ENCODE measurements at regions not wholly inside any gene's neighbourhood (a gene's known extent, or its start where the extent isn't known, plus 50 kb on each side); places are given as distances from the start of the nearest gene placed in this dataset.

GRCh38 chr16:9525037-9525436 lies 433.6 kb downstream of the HAPSTR1 start:
- no peak for ATAC-seq
- no peak for TF ChIP-seq ZNF70 (CRISPR knock-in tag; IDR thresholded peaks at IDR 0.05)
- no peak for TF ChIP-seq CSDC2 (CRISPR knock-in tag; IDR thresholded peaks at IDR 0.05)
- no peak for TF ChIP-seq GLIS3 (CRISPR knock-in tag; IDR thresholded peaks at IDR 0.05)
- TF ChIP-seq ESRRG (CRISPR knock-in tag; IDR thresholded peaks at IDR 0.05): no peak
- no peak for TF ChIP-seq ZFP30 (CRISPR knock-in tag; IDR thresholded peaks at IDR 0.05)
- TF ChIP-seq ZC3H10 (CRISPR knock-in tag; IDR thresholded peaks at IDR 0.05): no peak
- no peak for TF ChIP-seq ARNTL (CRISPR knock-in tag; IDR thresholded peaks at IDR 0.05; ENCODE audit: borderline replicate concordance, low read depth)

DNA sequence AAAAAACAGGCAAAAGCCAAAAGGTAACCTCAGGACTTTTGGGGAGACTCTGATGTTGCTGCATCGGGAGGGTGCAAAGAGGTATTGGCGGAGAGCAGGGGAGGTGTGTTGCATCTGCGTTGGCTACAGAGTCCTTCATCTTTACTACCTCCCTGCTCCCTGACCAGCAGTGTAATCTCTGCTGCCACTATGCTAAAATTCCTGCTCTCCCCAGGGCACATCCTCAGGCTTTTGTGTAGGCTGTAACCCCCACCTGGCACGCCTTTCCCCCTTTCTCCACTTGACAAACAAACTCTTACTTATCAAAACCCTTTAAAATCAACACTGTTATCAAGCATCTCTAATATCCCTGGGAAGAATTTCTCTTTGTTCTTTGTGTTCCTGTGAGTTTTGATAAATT lies 435.3 kb downstream of the HAPSTR1 start:
- no peak for ATAC-seq
- no peak for TF ChIP-seq ZFP3 (CRISPR knock-in tag; IDR thresholded peaks at IDR 0.05)
- no peak for TF ChIP-seq ISL1 (CRISPR knock-in tag; IDR thresholded peaks at IDR 0.05)
- TF ChIP-seq, protein P1, sequence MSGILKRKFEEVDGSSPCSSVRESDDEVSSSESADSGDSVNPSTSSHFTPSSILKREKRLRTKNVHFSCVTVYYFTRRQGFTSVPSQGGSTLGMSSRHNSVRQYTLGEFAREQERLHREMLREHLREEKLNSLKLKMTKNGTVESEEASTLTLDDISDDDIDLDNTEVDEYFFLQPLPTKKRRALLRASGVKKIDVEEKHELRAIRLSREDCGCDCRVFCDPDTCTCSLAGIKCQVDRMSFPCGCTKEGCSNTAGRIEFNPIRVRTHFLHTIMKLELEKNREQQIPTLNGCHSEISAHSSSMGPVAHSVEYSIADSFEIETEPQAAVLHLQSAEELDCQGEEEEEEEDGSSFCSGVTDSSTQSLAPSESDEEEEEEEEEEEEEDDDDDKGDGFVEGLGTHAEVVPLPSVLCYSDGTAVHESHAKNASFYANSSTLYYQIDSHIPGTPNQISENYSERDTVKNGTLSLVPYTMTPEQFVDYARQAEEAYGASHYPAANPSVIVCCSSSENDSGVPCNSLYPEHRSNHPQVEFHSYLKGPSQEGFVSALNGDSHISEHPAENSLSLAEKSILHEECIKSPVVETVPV (CRISPR knock-in tag; IDR thresholded peaks at IDR 0.05): no peak
- TF ChIP-seq, protein P2, sequence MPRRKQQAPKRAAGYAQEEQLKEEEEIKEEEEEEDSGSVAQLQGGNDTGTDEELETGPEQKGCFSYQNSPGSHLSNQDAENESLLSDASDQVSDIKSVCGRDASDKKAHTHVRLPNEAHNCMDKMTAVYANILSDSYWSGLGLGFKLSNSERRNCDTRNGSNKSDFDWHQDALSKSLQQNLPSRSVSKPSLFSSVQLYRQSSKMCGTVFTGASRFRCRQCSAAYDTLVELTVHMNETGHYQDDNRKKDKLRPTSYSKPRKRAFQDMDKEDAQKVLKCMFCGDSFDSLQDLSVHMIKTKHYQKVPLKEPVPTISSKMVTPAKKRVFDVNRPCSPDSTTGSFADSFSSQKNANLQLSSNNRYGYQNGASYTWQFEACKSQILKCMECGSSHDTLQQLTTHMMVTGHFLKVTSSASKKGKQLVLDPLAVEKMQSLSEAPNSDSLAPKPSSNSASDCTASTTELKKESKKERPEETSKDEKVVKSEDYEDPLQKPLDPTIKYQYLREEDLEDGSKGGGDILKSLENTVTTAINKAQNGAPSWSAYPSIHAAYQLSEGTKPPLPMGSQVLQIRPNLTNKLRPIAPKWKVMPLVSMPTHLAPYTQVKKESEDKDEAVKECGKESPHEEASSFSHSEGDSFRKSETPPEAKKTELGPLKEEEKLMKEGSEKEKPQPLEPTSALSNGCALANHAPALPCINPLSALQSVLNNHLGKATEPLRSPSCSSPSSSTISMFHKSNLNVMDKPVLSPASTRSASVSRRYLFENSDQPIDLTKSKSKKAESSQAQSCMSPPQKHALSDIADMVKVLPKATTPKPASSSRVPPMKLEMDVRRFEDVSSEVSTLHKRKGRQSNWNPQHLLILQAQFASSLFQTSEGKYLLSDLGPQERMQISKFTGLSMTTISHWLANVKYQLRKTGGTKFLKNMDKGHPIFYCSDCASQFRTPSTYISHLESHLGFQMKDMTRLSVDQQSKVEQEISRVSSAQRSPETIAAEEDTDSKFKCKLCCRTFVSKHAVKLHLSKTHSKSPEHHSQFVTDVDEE (CRISPR knock-in tag; IDR thresholded peaks at IDR 0.05): no peak
- no peak for TF ChIP-seq ARNTL (CRISPR knock-in tag; IDR thresholded peaks at IDR 0.05; ENCODE audit: borderline replicate concordance, low read depth)
- TF ChIP-seq, protein P3, sequence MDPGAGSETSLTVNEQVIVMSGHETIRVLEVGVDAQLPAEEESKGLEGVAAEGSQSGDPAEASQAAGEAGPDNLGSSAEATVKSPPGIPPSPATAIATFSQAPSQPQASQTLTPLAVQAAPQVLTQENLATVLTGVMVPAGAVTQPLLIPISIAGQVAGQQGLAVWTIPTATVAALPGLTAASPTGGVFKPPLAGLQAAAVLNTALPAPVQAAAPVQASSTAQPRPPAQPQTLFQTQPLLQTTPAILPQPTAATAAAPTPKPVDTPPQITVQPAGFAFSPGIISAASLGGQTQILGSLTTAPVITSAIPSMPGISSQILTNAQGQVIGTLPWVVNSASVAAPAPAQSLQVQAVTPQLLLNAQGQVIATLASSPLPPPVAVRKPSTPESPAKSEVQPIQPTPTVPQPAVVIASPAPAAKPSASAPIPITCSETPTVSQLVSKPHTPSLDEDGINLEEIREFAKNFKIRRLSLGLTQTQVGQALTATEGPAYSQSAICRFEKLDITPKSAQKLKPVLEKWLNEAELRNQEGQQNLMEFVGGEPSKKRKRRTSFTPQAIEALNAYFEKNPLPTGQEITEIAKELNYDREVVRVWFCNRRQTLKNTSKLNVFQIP (CRISPR knock-in tag; IDR thresholded peaks at IDR 0.05; ENCODE audit: borderline replicate concordance, low read depth): no peak
- TF ChIP-seq OSR1 (CRISPR knock-in tag; IDR thresholded peaks at IDR 0.05): no peak
- TF ChIP-seq ZNF565 (CRISPR knock-in tag; conservative IDR thresholded peaks at IDR 0.05; ENCODE audit: low read depth): no peak
- TF ChIP-seq PATZ1 (CRISPR knock-in tag; IDR thresholded peaks at IDR 0.05; ENCODE audit: borderline replicate concordance): no peak
- no peak for TF ChIP-seq CREB5 (CRISPR knock-in tag; IDR thresholded peaks at IDR 0.05; ENCODE audit: low read depth)
- no peak for TF ChIP-seq TCF4 (CRISPR knock-in tag; IDR thresholded peaks at IDR 0.05; ENCODE audit: borderline replicate concordance)
- no peak for TF ChIP-seq CSDC2 (CRISPR knock-in tag; IDR thresholded peaks at IDR 0.05)
- no peak for TF ChIP-seq GLIS3 (CRISPR knock-in tag; IDR thresholded peaks at IDR 0.05)
- no peak for TF ChIP-seq ESRRG (CRISPR knock-in tag; IDR thresholded peaks at IDR 0.05)
- no peak for TF ChIP-seq RARB (CRISPR knock-in tag; IDR thresholded peaks at IDR 0.05)
- no peak for TF ChIP-seq ZFP30 (CRISPR knock-in tag; IDR thresholded peaks at IDR 0.05)
- no peak for TF ChIP-seq PPARA (CRISPR knock-in tag; IDR thresholded peaks at IDR 0.05; ENCODE audit: borderline replicate concordance)
- TF ChIP-seq SNAI2 (CRISPR knock-in tag; IDR thresholded peaks at IDR 0.05): no peak

GRCh38 chr16:9527976-9528375 lies 436.5 kb downstream of the HAPSTR1 start:
- ATAC-seq: no peak
- TF ChIP-seq ZNF565 (CRISPR knock-in tag; conservative IDR thresholded peaks at IDR 0.05; ENCODE audit: low read depth) (no peak), PATZ1 (CRISPR knock-in tag; IDR thresholded peaks at IDR 0.05; ENCODE audit: borderline replicate concordance) (no peak), RARB (CRISPR knock-in tag; IDR thresholded peaks at IDR 0.05) (no peak), GLIS3 (CRISPR knock-in tag; IDR thresholded peaks at IDR 0.05) (no peak), ZFP3 (CRISPR knock-in tag; IDR thresholded peaks at IDR 0.05) (no peak), ZFP30 (CRISPR knock-in tag; IDR thresholded peaks at IDR 0.05) (no peak), BACH2 (CRISPR knock-in tag; IDR thresholded peaks at IDR 0.05; ENCODE audit: borderline replicate concordance) (no peak), ISL1 (CRISPR knock-in tag; IDR thresholded peaks at IDR 0.05) (no peak), ZNF8 (CRISPR knock-in tag; IDR thresholded peaks at IDR 0.05) (no peak), ZC3H10 (CRISPR knock-in tag; IDR thresholded peaks at IDR 0.05) (no peak), TOX (CRISPR knock-in tag; IDR thresholded peaks at IDR 0.05; ENCODE audit: borderline replicate concordance) (no peak)
- TF ChIP-seq, protein P2 (CRISPR knock-in tag; IDR thresholded peaks at IDR 0.05): no peak

Data from SK-N-SH treated with all-trans-retinoic acid at 6 μM for 48 hours (cell line).